H9 (cell line): ENCODE measurements at regions not wholly inside any gene's neighbourhood (a gene's known extent, or its start where the extent isn't known, plus 50 kb on each side); places are given as distances from the start of the nearest gene placed in this dataset.

Experiments
- DNase-seq: peaks from one replicate; pipeline ENCODE4 v3.0.0-alpha.2; 2017
- H2AFZ ChIP-seq: one replicate; pipeline ENCODE4 v1.6.1; 2013; ENCODE audit warnings: mild to moderate bottlenecking, low read length, control low read depth, moderate library complexity
- H2AK5ac ChIP-seq: 2 replicates; pipeline ENCODE4 v1.6.1; 2013; ENCODE audit warnings: low read length, control low read depth, mixed read lengths; ENCODE audit not compliant: insufficient read length
- H2BK120ac ChIP-seq: one replicate; pipeline ENCODE4 v1.6.1; 2013; ENCODE audit warnings: low read depth, mild to moderate bottlenecking, low read length, control low read depth, inconsistent platforms; ENCODE audit not compliant: poor library complexity, severe bottlenecking
- H2BK12ac ChIP-seq: 2 replicates; pipeline ENCODE4 v1.6.1; 2013; ENCODE audit warnings: low read length, control low read depth, mixed read lengths, low read depth; ENCODE audit not compliant: insufficient read length
- H2BK15ac ChIP-seq: 2 replicates; pipeline ENCODE4 v1.6.1; 2013; ENCODE audit warnings: low read depth, low read length, control low read depth
- H2BK20ac ChIP-seq: one replicate; pipeline ENCODE4 v1.6.1; 2013; ENCODE audit warnings: low read depth, mild to moderate bottlenecking, low read length, control low read depth, inconsistent platforms; ENCODE audit not compliant: poor library complexity, severe bottlenecking
- H2BK5ac ChIP-seq: 2 replicates; pipeline ENCODE4 v1.6.1; 2013; ENCODE audit warnings: low read length, control low read depth, mixed read lengths; ENCODE audit not compliant: insufficient read length
- H3K14ac ChIP-seq: 2 replicates; pipeline ENCODE4 v1.6.1; 2013; ENCODE audit warnings: low read length, control low read depth; ENCODE audit not compliant: insufficient read depth
- H3K18ac ChIP-seq: 2 replicates; pipeline ENCODE4 v1.6.1; 2013; ENCODE audit warnings: low read depth, mild to moderate bottlenecking, mixed read lengths, low read length, control low read depth; ENCODE audit not compliant: insufficient read length
- H3K23ac ChIP-seq: 2 replicates; pipeline ENCODE4 v1.6.1; 2013; ENCODE audit warnings: low read length, control low read depth, mixed read lengths, low read depth; ENCODE audit not compliant: insufficient read length
- H3K23me2 ChIP-seq: 2 replicates; pipeline ENCODE4 v1.6.1; 2013; ENCODE audit warnings: low read depth, mild to moderate bottlenecking, mixed read lengths, low read length, control low read depth; ENCODE audit not compliant: insufficient read length, poor library complexity, severe bottlenecking
- H3K27ac ChIP-seq: 2 replicates; pipeline ENCODE4 v1.5.1; 2013; ENCODE audit warnings: low read length, control low read depth, mixed read lengths, low read depth; ENCODE audit not compliant: insufficient read length
- H3K27me3 ChIP-seq: 2 replicates; pipeline ENCODE4 v1.6.1; 2013; ENCODE audit warnings: low read length, control low read depth, inconsistent platforms; ENCODE audit not compliant: insufficient read depth
- H3K4ac ChIP-seq: 2 replicates; pipeline ENCODE4 v1.6.1; 2013; ENCODE audit warnings: low read depth, mild to moderate bottlenecking, control low read depth, inconsistent platforms, low read length, moderate library complexity
- H3K4me1 ChIP-seq: 2 replicates; pipeline ENCODE4 v1.6.1; 2013; ENCODE audit warnings: low read length, control low read depth, inconsistent platforms; ENCODE audit not compliant: insufficient read depth
- H3K4me2 ChIP-seq: 2 replicates; pipeline ENCODE4 v1.6.1; 2013; ENCODE audit warnings: low read length, control low read depth, mixed read lengths; ENCODE audit not compliant: insufficient read length, insufficient read depth
- H3K56ac ChIP-seq: 2 replicates; pipeline ENCODE4 v1.6.1; 2013; ENCODE audit warnings: low read depth, mild to moderate bottlenecking, mixed read lengths, low read length, control low read depth; ENCODE audit not compliant: insufficient read length
- H3K79me1 ChIP-seq: 2 replicates; pipeline ENCODE4 v1.6.1; 2013; ENCODE audit warnings: low read depth, mild to moderate bottlenecking, moderate library complexity, low read length, control low read depth, inconsistent platforms; ENCODE audit not compliant: insufficient read depth, poor library complexity, severe bottlenecking
- H3K79me2 ChIP-seq: 2 replicates; pipeline ENCODE4 v1.6.1; 2013; ENCODE audit warnings: low read length, control low read depth, inconsistent platforms; ENCODE audit not compliant: insufficient read depth
- H3K9ac ChIP-seq: 2 replicates; pipeline ENCODE4 v1.6.1; 2013; ENCODE audit warnings: low read length, control low read depth, mixed read lengths; ENCODE audit not compliant: insufficient read length; ENCODE audit errors: extremely low read depth
- H3K9me3 ChIP-seq: one replicate; pipeline ENCODE4 v1.6.1; 2013; ENCODE audit warnings: low read depth, low read length, inconsistent platforms; ENCODE audit not compliant: control insufficient read depth
- H3T11ph ChIP-seq: one replicate; pipeline ENCODE4 v1.6.1; 2013; ENCODE audit warnings: mild to moderate bottlenecking, low read length, control low read depth, inconsistent platforms
- H4K20me1 ChIP-seq: one replicate; pipeline ENCODE4 v1.6.1; 2013; ENCODE audit not compliant: control insufficient read depth, insufficient read length, insufficient read depth
- H4K5ac ChIP-seq: 2 replicates; pipeline ENCODE4 v1.6.1; 2013; ENCODE audit warnings: low read depth, mild to moderate bottlenecking, mixed read lengths, low read length, control low read depth; ENCODE audit not compliant: insufficient read length
- H4K8ac ChIP-seq: replicated peaks from 2 replicates; pipeline ENCODE4 v1.6.1; 2013; ENCODE audit warnings: low read length, control low read depth, mixed read lengths, low read depth; ENCODE audit not compliant: insufficient read length
- H4K91ac ChIP-seq: 2 replicates; pipeline ENCODE4 v1.6.1; 2013; ENCODE audit warnings: low read depth, mild to moderate bottlenecking, moderate library complexity, mixed read lengths, low read length, control low read depth; ENCODE audit not compliant: insufficient read length
- H3K27ac Mint-ChIP-seq, 3 experiments: 2 replicates in 2 of 3; 3 replicates in 1 of 3; pipeline ENCODE4 v1.8.0; 2020 to 2021; ENCODE audit warnings: mixed read lengths in 3 of 3, mild to moderate bottlenecking in 1 of 3, moderate library complexity in 1 of 3
- H3K27me3 Mint-ChIP-seq: 2 replicates; pipeline ENCODE4 v1.8.0; 2021; ENCODE audit warnings: low read depth, mild to moderate bottlenecking, moderate library complexity, mixed read lengths
- H3K36me3 Mint-ChIP-seq, 3 experiments: 2 replicates in 2 of 3; 3 replicates in 1 of 3; pipeline ENCODE4 v1.8.0; 2020 to 2021; ENCODE audit warnings: low read depth in 3 of 3, mixed read lengths in 3 of 3; ENCODE audit not compliant: insufficient read depth in 1 of 3
- H3K4me1 Mint-ChIP-seq, 2 experiments: 2 replicates each; pipeline ENCODE4 v1.8.0; 2020; ENCODE audit warnings: mixed read lengths in 2 of 2
- H3K4me3 Mint-ChIP-seq, 2 experiments: 2 replicates in 1 of 2; 3 replicates in 1 of 2; pipeline ENCODE4 v1.8.0; 2020 to 2021; ENCODE audit warnings: mild to moderate bottlenecking in 2 of 2, mixed read lengths in 2 of 2, moderate library complexity in 1 of 2
- H3K9me3 Mint-ChIP-seq, 2 experiments: 2 replicates in 1 of 2; 3 replicates in 1 of 2; pipeline ENCODE4 v1.8.0; 2020; ENCODE audit warnings: mild to moderate bottlenecking in 2 of 2, mixed read lengths in 2 of 2, moderate library complexity in 1 of 2
- CTCF ChIP-seq: fragments of 200-600 bp; sonication (generic); conservative IDR thresholded peaks from 3 replicates; pipeline ENCODE4 v1.8.0; 2021; ENCODE audit warnings: antibody characterized with exemption, mild to moderate bottlenecking
- WGBS: extraction: QIAGEN DNeasy Blood & Tissue Kit; methylation state at CpG from one replicate; pipeline ENCODE4 v1.1.7; 2013; ENCODE audit warnings: missing lambda C conversion rate, low lambda C conversion rate, mixed read lengths; ENCODE audit not compliant: insufficient read length; ENCODE audit errors: extremely low coverage; 5-methylcytosine and 5-hydroxymethylcytosine counted together

- Mint-ChIP-seq H3K27me3 (no peaks in the 10 kb centered on the region), H3K4me1 (peaks cover 3 to 11% of the 10 kb centered on the region in 2 experiments; a peak in 2 of 4 replicates), H3K9me3 (no peaks in the 10 kb centered on the region), H3K36me3 (no peaks in the 10 kb centered on the region), H3K4me3 (no peak overlapping the region), H3K27ac (no peak overlapping the region)
- Histone ChIP-seq H3K4me2 (no peak overlapping the region), H3K9me3 (no peaks in the 10 kb centered on the region), H3K23me2 (no peaks in the 10 kb centered on the region), H3K27me3 (no peaks in the 10 kb centered on the region), H2BK120ac (no peak overlapping the region), H2BK20ac (no peak overlapping the region), H4K5ac (no peak overlapping the region), H2BK12ac (no peak overlapping the region), H3K9ac (no peak overlapping the region), H2BK15ac (no peak overlapping the region), H2AK5ac (no peak overlapping the region), H3K79me1 (no peaks in the 10 kb centered on the region), H3K56ac (no peak overlapping the region), H3K18ac (no peak overlapping the region), H4K91ac (no peak overlapping the region), H4K20me1 (no peaks in the 10 kb centered on the region), H3K4ac (no peak overlapping the region), H3K14ac (no peak overlapping the region), H3T11ph (no peak overlapping the region), H4K8ac (no peak overlapping the region), H3K4me1 (no peaks in the 10 kb centered on the region), H3K23ac (no peak overlapping the region), H3K79me2 (no peaks in the 10 kb centered on the region), H2AFZ (no peak overlapping the region), H2BK5ac (no peak overlapping the region), H3K27ac (no peak overlapping the region)
- no CpG with 5 or more reads among the region's 8 CpGs for WGBS
- DNase-seq, result no peak
- no peak for TF ChIP-seq CTCF
Observed at GRCh38 chr7:49327155-49327554, 402.8 kb downstream of the CDC14C start.
